EH (cell line): ENCODE measurements at regions not wholly inside any gene's neighbourhood (a gene's known extent, or its start where the extent isn't known, plus 50 kb on each side); places are given as distances from the start of the nearest gene placed in this dataset.

Source experiments
- DNase-seq: peaks from one replicate; pipeline ENCODE4 v3.0.0-alpha.2; 2015; ENCODE audit warnings: low read depth

- peak; percentile 99 for DNase-seq
Measured at GRCh38 chr10:3538656-3539531, 246.1 kb downstream of the KLF6 start.

- peak; percentile 55 for DNase-seq
Measured at GRCh38 chr10:3538291-3538655, 246.7 kb downstream of the KLF6 start.

GRCh38 chr10:3537518-3537917, 247.5 kb downstream of the KLF6 start:
- no peak for DNase-seq

GRCh38 chr10:3535001-3535400, 250.0 kb downstream of the KLF6 start:
- no peak for DNase-seq

- DNase-seq: peak; percentile 34
Measured at GRCh38 chr10:3534433-3534832, 250.6 kb downstream of the KLF6 start.

GRCh38 chr10:3533296-3533695, 251.7 kb downstream of the KLF6 start:
- DNase-seq: no peak

- no peak for DNase-seq
Measured at GRCh38 chr10:3532644-3533043, 252.4 kb downstream of the KLF6 start.

GRCh38 chr10:3531670-3532069, 253.3 kb downstream of the KLF6 start:
- no peak for DNase-seq

- DNase-seq: peak; percentile 37
Measured at GRCh38 chr10:3530783-3531645, 254.0 kb downstream of the KLF6 start.

GRCh38 chr10:3530346-3530745, 254.7 kb downstream of the KLF6 start:
- DNase-seq: no peak

- DNase-seq: no peak
Measured at GRCh38 chr10:3529691-3530090, 255.3 kb downstream of the KLF6 start.

GRCh38 chr10:3528823-3529403, 256.1 kb downstream of the KLF6 start:
- no peak for DNase-seq

- no peak for DNase-seq
Measured at GRCh38 chr10:3528271-3528670, 256.7 kb downstream of the KLF6 start.

- DNase-seq: peak; percentile 76
Measured at GRCh38 chr10:3527869-3528268, 257.1 kb downstream of the KLF6 start.

- DNase-seq: peak; percentile 92
Measured at GRCh38 chr10:3526727-3527501, 258.1 kb downstream of the KLF6 start.

- DNase-seq: peak; percentile 98
Measured at GRCh38 chr10:3525832-3526449, 259.1 kb downstream of the KLF6 start.

GRCh38 chr10:3524086-3524960, 260.7 kb downstream of the KLF6 start:
- DNase-seq: peak; percentile 57

- DNase-seq: no peak
Measured at GRCh38 chr10:3523309-3524050, 261.5 kb downstream of the KLF6 start.

GRCh38 chr10:3516923-3517255, 268.1 kb downstream of the KLF6 start:
- no peak for DNase-seq
